Osteoblast (primary cell): ENCODE measurements at regions not wholly inside any gene's neighbourhood (a gene's known extent, or its start where the extent isn't known, plus 50 kb on each side); places are given as distances from the start of the nearest gene placed in this dataset.

Experiments used
- DNase-seq: peaks from one replicate; pipeline ENCODE4 v3.0.0; 2011; ENCODE audit warnings: low spot score, mixed read lengths; ENCODE audit not compliant: insufficient read length; ENCODE audit errors: missing footprints
- H2AFZ ChIP-seq: 2 replicates; pipeline ENCODE4 v1.6.0; 2011; ENCODE audit warnings: mild to moderate bottlenecking, low read length
- H3K27ac ChIP-seq: 2 replicates; pipeline ENCODE4 v1.5.1; 2011; ENCODE audit warnings: mild to moderate bottlenecking, low read depth, low read length, moderate library complexity
- H3K27me3 ChIP-seq: 2 replicates; pipeline ENCODE4 v1.6.0; 2012; ENCODE audit warnings: mild to moderate bottlenecking, control low read depth, inconsistent platforms, low read length, moderate library complexity; ENCODE audit not compliant: insufficient read depth
- H3K36me3 ChIP-seq: 2 replicates; pipeline ENCODE4 v1.5.1; 2011; ENCODE audit warnings: mild to moderate bottlenecking, low read length, control low read depth, moderate library complexity; ENCODE audit not compliant: insufficient read depth
- H3K4me1 ChIP-seq: 2 replicates; pipeline ENCODE4 v1.5.1; 2011; ENCODE audit warnings: mild to moderate bottlenecking, low read length, control low read depth, moderate library complexity; ENCODE audit not compliant: insufficient read depth
- H3K4me2 ChIP-seq: 2 replicates; pipeline ENCODE4 v1.6.0; 2011; ENCODE audit warnings: mild to moderate bottlenecking, low read length; ENCODE audit not compliant: insufficient read depth
- H3K4me3 ChIP-seq: fragments of 200-600 bp; sonication (generic); 3 replicates; pipeline ENCODE4 v1.5.1; 2012; ENCODE audit warnings: mild to moderate bottlenecking, low read length, inconsistent platforms; ENCODE audit not compliant: insufficient read depth
- H3K79me2 ChIP-seq: 2 replicates; pipeline ENCODE4 v1.6.0; 2012; ENCODE audit warnings: mild to moderate bottlenecking, low read length, control low read depth, inconsistent platforms; ENCODE audit not compliant: insufficient read depth
- H3K9me3 ChIP-seq: 2 replicates; pipeline ENCODE4 v1.5.1; 2011; ENCODE audit warnings: low read depth, low read length, control low read depth
- H4K20me1 ChIP-seq: 2 replicates; pipeline ENCODE4 v1.6.0; 2012; ENCODE audit warnings: mild to moderate bottlenecking, low read length, control low read depth; ENCODE audit not compliant: insufficient read depth
- TF ChIP-seq, protein P1 (sequence below): IDR thresholded peaks from 2 replicates; pipeline ENCODE4 v1.5.1; 2011; ENCODE audit warnings: mild to moderate bottlenecking, low read depth, low read length, moderate library complexity; ENCODE audit errors: extremely low read depth

DNA sequence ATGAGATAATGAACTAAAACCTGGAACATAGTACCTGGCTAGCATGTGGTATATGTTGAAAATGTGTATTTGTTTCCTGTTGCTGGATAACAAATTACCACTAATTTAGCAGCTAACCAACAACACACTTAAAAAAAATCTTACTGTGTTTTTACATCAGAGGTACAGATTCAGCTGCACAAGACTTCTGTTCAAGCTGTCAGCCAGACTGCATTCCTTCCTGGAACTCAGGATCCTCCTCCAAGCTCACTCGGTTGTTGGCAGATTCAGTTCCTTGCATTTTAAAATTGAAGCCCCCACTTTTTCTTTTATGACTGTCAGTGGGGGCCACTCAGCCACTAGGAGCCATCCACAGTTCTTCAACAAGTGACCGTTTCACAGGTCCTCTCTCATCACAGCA lies 246.9 kb upstream of the DACH1 start:
- Histone ChIP-seq H3K4me3 (no peak overlapping the region), H3K36me3 (no peaks in the 10 kb centered on the region), H3K79me2 (no peaks in the 10 kb centered on the region), H4K20me1 (no peaks in the 10 kb centered on the region), H3K9me3 (no peaks in the 10 kb centered on the region), H3K27ac (no peak overlapping the region), H2AFZ (no peak overlapping the region), H3K4me2 (no peak overlapping the region), H3K4me1 (no peaks in the 10 kb centered on the region), H3K27me3 (no peaks in the 10 kb centered on the region)
- no peak for DNase-seq
- TF ChIP-seq, protein P1, sequence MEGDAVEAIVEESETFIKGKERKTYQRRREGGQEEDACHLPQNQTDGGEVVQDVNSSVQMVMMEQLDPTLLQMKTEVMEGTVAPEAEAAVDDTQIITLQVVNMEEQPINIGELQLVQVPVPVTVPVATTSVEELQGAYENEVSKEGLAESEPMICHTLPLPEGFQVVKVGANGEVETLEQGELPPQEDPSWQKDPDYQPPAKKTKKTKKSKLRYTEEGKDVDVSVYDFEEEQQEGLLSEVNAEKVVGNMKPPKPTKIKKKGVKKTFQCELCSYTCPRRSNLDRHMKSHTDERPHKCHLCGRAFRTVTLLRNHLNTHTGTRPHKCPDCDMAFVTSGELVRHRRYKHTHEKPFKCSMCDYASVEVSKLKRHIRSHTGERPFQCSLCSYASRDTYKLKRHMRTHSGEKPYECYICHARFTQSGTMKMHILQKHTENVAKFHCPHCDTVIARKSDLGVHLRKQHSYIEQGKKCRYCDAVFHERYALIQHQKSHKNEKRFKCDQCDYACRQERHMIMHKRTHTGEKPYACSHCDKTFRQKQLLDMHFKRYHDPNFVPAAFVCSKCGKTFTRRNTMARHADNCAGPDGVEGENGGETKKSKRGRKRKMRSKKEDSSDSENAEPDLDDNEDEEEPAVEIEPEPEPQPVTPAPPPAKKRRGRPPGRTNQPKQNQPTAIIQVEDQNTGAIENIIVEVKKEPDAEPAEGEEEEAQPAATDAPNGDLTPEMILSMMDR = no peak

- no peaks in the 10 kb centered on the region for H3K9me3 ChIP-seq
- TF ChIP-seq, protein P1 = no peak
- H3K4me3 ChIP-seq = no peak overlapping the region
- H3K79me2 ChIP-seq = no peaks in the 10 kb centered on the region
- no peaks in the 10 kb centered on the region for H4K20me1 ChIP-seq
- no peaks in the 10 kb centered on the region for H3K27me3 ChIP-seq
- no peak overlapping the region for H2AFZ ChIP-seq
- DNase-seq = no peak
- no peaks in the 10 kb centered on the region for H3K4me1 ChIP-seq
- H3K4me2 ChIP-seq = no peak overlapping the region
- H3K36me3 ChIP-seq = no peaks in the 10 kb centered on the region
- H3K27ac ChIP-seq = no peak overlapping the region
Measured at GRCh38 chr13:72113076-72113475, 246.1 kb upstream of the DACH1 start.

DNA sequence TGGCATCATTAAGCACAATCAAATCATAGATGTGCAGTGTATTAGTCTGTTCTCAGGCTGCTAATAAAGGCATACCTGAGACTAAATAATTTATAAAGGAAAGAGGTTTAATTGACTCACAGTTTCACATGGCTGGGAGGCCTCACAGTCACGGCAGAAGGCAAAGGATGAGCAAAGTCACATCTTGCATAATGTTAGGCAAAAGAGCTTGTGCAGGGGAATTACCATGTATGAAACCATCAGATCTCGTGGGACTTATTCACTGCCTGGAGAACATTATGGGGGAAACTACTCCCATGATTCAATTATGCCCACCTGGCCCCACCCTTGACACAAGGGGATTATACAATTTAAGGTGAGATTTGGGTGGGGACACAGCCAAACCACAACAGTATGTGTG lies 245.2 kb upstream of the DACH1 start:
- Histone ChIP-seq H2AFZ (no peak overlapping the region), H3K36me3 (no peaks in the 10 kb centered on the region), H4K20me1 (no peaks in the 10 kb centered on the region), H3K4me2 (no peak overlapping the region), H3K9me3 (no peaks in the 10 kb centered on the region), H3K4me1 (no peaks in the 10 kb centered on the region), H3K27me3 (no peaks in the 10 kb centered on the region), H3K27ac (no peak overlapping the region), H3K79me2 (no peaks in the 10 kb centered on the region), H3K4me3 (no peak overlapping the region)
- TF ChIP-seq, protein P1 = no peak
- DNase-seq = no peak

- Histone ChIP-seq H3K4me2 (no peak overlapping the region), H3K9me3 (no peaks in the 10 kb centered on the region), H3K4me3 (no peak overlapping the region), H3K36me3 (no peaks in the 10 kb centered on the region), H3K79me2 (no peaks in the 10 kb centered on the region), H3K27ac (no peak overlapping the region), H4K20me1 (no peaks in the 10 kb centered on the region), H2AFZ (no peak overlapping the region), H3K4me1 (no peaks in the 10 kb centered on the region), H3K27me3 (no peaks in the 10 kb centered on the region)
- TF ChIP-seq, protein P1 = no peak
- no peak for DNase-seq
Measured at GRCh38 chr13:72109863-72110262, 242.9 kb upstream of the DACH1 start.
